ENCODE measurements at regions not wholly inside any gene's neighbourhood (a gene's known extent, or its start where the extent isn't known, plus 50 kb on each side); places are given as distances from the start of the nearest gene placed in this dataset.

DNA sequence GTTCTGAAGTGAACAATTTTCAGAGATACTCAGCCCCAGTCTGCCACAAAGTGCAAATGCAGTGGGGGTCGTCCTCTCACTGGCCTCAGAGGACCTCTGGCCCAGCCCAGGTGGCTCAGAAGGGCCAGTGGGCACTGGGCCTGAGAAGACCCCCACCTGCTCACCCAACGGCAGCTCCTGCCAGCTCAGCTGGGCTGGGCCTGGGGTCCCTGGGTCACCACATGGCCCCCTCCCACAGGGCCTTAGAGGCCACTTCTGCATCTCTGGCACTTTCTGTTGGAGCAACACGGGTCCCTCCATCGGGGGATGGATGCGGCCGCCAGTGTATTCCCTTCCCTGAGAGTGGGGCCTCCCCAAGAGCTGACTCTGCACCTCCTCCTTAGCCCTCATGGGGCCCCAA is 262.7 kb upstream of the KCNH8 start:
- DNase-seq (ENCODE audit: low read depth in 2 of 2): no peak

DNA sequence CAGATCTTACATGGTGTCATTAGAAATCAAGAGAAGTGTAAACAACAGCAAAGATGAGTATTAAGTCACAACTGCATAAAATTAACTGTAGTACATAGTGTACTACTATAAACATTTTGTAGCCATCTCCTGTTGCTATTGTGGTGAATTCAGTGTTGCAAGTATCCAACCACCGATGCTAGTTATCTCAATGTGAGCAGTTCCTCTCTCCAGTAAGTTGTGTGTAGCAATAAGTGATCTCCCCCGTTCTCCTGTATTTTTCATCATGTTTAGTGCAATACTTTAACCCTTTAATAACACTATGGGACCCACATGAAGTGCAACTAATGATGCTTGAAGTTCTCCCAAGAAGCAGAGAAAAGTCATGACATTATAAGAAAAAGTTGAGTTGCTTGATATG is 264.7 kb upstream of the KCNH8 start:
- DNase-seq (ENCODE audit: low read depth in 2 of 2): no peak

DNA sequence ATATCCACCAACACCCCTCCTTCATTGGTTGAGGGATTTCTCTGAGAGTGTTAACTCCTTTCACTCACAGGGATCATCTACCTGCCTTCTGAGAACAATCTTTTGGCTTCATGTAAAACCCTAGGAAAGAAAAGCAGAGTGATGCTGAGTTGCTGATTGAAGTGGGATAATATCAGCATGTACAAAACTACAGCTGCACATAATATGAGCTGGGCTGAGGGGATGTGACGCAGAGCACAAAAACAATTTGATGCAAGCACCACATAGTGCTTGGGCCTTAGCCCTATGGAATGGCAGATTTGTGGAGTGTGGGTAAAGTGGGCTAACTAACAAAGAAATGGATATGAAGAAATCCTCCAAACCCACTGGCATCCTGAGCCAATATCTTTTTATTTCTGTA is 267.6 kb upstream of the KCNH8 start:
- no peak for DNase-seq (ENCODE audit: low read depth in 2 of 2)

DNA sequence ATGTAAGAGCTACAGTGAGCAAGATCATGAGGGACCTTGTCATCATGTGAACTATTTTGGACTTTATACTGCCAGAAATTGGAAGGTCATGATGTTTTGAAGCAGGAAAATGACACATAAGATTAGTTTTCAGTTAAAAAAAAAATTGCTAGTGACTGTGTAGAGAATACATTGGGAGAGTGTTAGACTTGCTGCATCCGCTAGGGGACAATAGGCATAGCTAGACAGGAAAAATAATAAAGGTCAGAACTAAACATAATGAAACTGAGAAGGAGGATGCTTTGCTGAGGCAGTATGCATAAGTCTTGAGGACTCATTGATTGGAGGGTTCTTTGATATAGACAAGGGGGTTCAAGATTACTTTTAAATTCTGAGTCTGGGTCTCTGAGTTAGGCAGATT is 275.8 kb upstream of the KCNH8 start:
- DNase-seq (ENCODE audit: low read depth in 2 of 2): no peak

DNA sequence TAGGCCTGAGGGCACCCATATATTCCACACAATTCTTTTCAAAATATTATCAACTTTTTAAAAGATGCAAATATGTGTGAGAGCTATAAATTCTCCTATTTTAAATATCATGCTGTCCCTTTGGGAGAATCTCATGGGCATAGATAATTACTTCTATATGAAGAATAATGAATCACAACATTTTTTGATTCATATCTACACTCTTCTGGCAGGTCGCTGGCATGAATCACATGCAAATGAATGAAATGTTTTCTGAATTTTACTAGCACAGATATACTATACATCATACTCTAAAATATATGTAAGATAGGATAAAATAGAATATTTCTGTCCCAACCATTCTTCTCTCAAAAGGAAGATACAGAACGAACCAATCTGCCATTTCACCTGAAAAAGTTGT is 277.7 kb upstream of the KCNH8 start:
- no peak for DNase-seq (ENCODE audit: low read depth in 2 of 2)

DNA sequence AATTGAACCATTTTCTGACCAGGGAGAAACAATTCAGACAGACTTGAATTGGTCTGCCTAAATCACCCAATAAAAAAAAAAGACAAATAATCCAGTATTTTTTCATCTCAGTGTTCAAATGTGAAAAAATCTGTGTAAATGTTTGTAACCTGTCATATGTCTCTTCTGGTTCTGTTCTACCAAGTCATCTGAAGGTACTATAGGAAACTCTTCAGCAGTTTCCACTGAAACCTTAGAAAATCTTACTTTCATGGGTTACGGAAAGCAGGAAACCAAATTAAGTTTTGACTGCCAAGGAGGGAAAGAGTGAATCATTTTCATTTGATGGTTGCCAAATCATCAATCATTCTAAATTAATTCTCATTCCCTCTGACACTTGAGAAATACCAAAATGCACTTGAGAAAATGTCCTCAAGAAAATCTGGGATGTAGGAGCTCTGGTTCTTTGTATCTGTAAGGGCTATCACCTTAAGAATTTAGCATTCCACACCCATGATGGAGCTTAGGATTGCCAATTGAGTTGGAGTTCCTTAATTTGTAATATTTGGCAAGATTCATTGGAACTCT is 278.2 kb upstream of the KCNH8 start:
- no peak for DNase-seq (ENCODE audit: low read depth in 2 of 2)

DNA sequence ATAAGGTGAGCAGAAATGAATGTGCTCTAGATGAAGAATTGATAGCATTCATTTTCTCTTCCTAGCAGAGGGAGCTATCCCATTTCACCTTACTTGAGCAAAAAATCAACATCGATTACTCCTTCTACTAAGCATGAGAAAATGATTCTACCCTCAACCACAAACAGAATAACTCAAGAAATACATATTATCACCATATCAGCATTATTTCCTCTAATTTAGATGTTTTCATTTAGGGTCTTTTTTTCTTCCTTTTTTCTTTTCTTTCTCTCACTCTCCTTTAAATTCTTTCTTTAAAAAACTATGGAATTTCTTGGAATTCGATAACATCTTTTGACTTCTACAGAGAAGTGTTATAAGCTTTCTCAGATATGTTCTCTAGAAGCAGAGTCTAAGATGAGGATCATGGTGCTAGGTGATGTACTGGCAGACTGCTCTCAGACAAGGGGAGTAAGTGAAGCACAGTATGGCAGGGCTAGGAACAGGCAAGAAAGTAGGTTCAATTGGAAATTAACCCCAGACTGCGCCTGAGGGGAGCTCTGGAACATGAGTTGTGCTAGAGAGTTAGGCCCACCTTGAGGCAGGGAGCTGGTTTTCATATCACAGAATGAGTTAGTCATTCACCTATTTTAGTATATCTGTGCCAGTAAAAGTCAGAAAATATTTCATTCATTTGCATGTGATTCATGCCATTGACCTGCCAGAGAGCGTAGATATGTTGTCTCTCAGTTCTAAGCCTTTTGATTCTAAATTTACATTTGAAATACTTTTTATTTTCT is 279.2 kb upstream of the KCNH8 start:
- no peak for DNase-seq (ENCODE audit: low read depth in 2 of 2)

DNA sequence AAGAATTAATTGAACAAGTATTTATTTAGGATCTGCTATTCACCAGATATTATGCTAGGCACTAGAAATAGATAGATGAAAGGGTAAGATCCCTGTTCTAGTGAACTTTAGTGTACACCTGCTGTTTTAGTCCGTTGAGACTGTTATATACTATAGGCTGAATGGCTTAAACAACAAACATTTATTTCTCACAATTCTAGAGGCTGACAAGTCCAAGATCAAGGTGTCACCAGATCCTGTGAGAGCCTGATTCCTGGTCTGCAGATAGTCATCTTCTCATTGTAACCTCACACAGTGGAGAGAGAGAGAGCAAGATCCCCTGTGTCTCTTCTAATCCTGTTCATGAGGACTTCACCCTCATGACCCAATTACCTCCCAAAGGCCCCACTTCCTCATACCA is 281.4 kb upstream of the KCNH8 start:
- DNase-seq (ENCODE audit: low read depth in 2 of 2): no peak

DNA sequence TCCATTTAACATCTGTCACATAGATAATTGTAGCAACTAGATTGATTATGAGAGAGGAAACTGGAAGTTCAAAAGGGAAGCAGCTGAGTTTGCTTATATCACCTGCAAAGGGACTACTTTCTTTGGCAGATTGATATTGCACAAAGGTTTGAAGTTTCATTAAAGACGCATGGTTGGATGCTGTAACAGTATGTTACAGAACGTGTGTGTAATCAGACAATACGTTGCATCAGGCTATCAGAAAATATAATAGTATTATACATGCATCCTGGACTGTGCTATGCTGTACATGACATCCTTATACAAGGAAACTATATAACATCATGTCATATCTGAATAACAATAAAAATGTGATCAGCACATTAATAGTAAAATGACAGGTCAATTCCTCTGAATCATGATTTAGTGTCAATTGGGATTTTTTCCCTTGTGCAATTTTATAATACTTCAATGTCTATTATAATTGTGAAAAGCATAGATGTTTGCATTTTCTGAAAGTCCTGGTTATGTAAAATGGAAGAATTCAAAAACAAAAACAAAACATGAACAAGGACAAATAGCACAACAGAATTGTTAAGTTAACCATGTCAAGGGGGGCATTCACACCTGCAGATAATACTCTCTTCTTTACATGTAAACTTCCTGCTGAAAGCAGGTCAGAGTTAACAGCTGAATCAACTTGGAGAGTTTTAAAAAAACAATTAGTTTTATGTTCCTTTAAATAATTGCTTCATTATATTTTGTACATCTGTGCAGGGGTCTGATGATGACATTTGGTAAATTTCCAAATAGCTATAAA is 283.2 kb upstream of the KCNH8 start:
- DNase-seq (ENCODE audit: low read depth in 2 of 2): no peak

DNA sequence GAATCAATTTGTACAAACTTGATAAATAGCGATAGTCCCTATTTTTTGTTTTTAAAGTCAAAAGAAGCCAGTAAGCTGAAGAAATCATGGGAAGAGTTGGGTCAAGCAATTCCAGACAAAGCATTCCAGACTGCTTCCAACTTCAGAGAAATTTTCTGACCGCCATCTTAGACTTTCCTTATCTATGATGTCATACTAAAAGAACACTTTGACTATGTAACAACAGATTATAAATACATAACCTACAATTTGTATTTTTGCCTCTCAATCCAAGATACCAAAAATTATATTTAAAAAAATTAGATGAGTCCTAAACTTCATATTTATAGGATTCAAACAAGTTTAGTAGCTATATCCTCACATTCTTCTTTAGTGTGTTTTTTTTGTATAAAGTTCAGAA is 286.2 kb upstream of the KCNH8 start:
- no peak for DNase-seq (ENCODE audit: low read depth in 2 of 2)

DNA sequence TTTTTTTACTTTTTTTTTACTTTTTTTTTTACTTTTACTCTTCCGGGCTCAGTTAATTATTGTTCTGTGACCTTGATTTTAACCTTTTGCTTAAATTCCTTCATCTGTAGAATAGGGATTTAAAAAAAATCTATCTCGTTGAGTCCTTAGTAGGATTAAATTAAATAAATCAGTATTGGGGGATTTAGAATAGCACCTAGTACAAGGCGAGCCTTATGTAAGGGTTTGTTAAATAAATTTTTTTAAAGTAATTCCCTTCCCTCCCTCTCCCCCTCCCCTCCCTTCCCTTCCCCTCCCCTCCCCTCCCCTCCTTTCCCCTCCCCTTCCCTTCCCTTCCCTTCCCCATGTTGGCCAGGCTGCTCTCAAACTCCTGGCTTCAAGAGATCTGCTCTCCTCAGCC is 287.2 kb upstream of the KCNH8 start:
- DNase-seq (ENCODE audit: low read depth in 2 of 2): no peak

DNA sequence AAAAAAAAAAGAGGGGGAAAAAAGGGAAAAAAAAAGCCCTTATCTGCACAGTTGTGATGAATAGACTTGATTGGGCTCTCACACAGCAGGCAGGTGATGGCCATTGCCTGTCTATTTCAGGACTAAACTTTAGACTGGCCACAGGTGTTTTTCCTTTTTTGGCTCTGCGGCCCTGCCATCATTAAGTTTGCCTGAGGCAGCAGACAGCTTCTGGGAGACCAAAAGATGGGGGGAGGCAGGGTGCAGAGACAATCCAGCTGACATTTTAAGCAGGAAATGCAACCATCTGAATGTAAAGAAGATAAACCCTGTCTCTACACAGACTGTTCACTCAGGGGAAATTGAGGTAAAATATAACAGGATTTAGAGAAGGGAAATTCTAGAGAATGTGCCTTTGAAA is 295.0 kb upstream of the KCNH8 start:
- no peak for DNase-seq (ENCODE audit: low read depth in 2 of 2)

DNA sequence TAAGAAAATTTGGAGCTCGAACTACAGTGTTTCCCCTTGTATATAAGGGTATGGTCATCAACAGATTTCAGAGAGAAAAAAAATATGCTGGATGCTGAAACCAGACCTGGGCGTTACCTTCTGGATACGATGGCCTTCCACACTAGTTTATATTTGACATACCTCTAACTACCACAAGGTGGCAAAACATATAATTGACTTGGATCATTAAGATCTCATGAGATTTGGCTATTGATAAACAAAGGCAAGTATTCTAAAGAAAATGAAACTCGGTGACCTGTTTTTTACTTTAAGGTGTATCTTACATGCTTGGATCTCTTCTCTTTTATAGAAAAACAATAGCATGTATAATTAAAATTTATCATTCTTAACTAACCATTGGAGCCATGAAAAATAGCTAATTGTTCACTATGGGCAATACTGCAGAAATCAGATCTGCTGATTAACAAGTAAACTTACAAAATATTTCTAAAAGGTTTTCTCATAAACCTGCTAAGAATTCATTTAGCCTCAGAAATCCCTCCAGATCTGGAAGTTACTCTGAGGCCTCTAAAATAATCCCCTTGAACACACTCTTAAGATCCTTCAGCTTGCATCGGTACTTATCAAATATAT is 300.6 kb upstream of the KCNH8 start:
- no peak for DNase-seq (ENCODE audit: low read depth in 2 of 2)

DNA sequence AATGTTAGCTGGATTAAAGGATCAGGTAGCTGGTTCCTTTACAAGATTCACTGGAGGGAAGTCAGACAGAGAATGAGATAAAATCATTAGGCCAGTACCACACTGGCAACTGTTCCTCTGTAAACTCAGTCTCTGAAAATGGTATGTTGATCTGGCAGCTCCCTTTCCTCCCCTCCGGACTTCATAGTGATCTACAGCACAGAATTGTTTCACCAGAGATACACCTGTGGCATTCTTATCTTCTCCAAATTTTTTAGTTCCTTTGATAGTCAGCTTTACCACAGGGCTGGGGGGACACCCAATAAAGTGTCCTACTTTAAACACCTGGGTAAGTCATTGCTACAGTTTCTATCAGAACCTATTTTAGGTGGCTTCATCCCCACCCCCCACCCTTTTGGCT is 304.3 kb upstream of the KCNH8 start:
- no peak for DNase-seq (ENCODE audit: low read depth in 2 of 2)

DNA sequence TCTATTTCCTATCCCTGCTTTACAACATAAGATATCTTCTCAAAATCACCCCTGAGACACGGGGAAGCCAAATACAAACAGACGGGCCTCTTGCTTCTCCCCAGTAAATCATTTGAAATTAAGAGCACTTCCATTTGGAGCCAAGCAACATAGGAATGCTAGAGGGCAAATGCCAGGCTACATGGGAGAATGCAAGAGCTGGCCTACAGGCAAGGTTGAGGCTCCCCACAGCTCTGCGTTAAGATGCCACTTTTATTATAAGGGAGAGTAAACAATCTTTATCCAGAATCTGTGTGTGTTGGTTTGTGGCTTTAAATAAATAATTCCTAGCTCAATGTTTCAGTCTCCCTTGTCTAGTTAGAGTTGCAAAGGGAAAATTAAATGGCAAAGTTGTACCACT is 305.1 kb upstream of the KCNH8 start:
- no peak for DNase-seq (ENCODE audit: low read depth in 2 of 2)

DNA sequence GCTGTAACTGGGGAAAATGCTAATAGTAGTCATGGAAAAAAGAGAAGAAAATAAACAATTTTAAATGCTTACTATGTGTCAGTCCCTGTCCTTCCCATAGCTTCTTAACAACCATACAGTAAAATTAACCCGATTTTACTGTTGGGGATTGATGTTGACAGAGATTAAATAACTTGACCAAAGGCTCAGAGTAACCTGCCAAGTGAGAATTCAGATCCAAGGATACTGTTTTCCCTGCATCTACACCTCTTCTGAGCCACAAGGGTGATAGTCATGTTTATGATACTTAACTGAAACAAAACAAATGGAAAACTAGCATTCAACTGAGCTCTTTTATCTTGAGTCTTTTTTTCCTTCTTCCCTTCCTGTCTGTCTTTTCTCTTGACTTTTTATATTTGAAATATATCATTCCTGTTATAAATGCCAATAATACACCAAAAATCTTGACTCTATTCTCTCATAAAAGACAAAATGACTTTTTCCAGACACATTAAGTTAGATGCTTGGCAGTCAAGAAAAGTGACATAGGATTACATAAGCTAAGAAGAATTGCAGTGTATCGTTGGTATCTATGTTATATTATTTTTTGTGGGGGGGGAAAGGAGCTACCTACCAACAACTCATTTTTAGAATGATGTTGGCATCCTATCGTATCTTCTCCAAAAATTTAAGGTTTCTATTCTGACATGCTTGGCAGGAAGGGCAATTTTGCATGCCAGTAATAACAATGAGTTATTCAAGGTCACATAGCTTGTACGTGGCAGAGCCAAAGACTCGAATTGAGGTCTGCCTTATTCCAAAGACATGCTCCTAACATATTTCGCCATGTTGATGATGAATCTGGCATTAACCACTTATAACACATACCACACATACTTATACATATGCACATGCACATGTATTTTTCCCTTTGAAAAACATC is 306.6 kb upstream of the KCNH8 start:
- no peak for DNase-seq (ENCODE audit: low read depth in 2 of 2)

DNA sequence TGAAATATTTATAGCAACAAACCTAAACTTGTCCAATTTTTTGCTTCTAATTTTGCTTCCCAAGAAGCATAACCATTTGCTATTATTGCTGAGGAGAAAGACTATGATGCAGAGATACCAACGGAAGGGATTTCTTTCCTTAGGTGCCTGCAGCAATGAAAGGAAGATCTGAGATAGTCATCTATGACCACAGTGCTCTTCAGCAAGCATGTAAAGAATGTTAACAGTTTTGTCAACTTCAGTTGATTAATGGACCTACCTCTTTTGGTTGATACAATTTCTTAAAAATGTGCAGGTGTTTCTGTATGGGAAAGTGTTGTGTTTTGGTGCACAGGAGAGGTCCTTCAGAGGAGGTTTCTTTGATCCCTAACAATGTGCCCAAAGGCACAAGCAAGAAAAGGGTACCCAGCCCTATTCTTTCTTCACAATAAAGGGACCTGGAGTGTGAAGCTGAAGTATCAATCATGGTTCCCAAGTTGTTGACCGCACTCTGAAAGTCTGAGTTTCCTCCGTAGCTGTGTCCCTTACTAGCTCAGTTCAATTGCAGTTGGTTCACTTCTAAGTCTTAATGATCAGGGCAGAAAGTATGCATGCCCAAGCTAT is 307.7 kb upstream of the KCNH8 start:
- no peak for DNase-seq (ENCODE audit: low read depth in 2 of 2)

DNA sequence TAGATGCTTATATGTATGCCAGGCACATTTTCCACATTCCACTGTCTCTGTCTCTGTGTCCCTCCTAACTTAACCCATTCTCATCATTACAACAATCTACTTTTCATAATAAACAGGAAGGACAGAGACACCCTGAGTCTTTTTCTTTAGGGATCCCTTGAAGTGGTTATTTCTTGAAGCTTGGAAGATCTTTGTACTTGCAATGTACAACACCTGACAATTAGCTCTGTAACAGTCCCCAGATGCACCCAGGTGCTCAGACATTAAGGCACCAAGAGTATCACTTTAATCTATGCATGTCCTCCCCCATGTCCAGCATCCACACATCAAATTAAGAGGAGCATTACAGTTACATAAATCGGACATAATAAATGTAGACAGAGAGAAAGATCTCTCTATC is 309.6 kb upstream of the KCNH8 start:
- DNase-seq (ENCODE audit: low read depth in 2 of 2): no peak

DNA sequence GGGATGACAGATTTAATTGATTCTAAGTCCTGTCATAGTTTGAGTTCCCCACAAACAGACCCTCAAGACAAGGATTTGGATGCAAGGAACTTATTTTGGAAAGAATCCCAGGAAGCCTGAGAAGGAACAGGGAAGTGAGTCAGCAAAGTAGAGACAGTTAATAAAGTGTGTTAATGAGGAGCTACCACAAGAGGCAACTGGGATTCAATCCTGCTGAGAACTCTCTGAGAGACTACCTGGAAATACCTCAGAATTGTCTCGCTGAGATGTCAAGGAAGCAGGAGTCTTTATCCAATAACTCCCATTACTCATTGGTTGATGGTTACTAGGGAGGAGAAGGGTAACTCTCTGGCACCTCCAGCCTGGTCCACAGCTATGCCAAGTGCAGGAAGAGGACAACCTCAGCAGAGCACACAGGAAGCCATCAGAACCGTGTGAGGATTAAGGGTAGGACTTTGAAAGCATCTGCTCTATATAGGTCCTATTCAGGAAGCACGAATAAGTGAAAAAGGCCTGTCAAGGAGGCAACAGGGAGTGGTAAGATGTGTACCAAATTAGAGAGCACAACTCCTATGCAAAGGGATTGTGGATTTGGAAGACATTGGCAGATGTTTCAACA is 311.1 kb upstream of the KCNH8 start:
- DNase-seq (ENCODE audit: low read depth in 2 of 2): no peak

DNA sequence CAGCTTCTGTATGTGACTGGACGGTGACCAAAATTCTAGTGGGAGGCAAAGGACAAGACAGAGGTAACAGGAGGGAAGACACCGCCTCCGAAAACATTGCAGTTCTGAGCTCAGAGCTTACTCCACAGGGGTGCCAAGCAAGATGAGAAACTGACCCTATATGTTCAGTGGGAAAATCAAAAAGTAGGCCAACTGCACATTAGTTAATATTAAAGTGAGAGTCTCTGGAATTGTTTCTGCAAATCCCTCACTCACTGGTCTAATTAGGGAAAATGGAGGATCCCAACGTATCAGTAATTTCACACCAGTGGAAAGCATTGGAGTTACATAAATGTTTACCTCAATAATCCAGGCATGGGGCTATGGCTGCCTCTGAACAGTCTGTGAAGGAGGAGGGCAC is 313.3 kb upstream of the KCNH8 start:
- no peak for DNase-seq (ENCODE audit: low read depth in 2 of 2)

DNA sequence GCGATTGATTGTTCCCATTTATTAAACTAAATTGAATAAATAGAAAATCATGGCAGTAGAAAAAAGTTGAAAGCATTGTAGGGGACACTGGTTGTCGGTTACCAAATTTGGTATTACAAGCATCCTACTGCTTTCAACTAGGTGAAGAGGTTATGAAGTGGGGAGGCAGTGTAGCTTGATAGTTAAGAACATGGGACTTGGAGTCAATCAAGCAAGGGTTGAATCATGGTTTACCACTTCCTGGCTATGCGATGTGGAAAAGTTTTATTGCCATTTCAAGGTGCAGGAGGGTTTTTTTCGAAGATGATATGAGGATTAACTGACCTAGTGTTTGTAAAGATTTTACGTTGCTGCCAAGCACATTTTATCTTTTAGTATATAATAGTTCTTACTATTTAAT is 318.2 kb upstream of the KCNH8 start:
- no peak for DNase-seq (ENCODE audit: low read depth in 2 of 2)

Measured in fibroblast of skin of left quadriceps (primary cell).